PC-3 (cell line): ENCODE measurements at regions not wholly inside any gene's neighbourhood (a gene's known extent, or its start where the extent isn't known, plus 50 kb on each side); places are given as distances from the start of the nearest gene placed in this dataset.

Experiments
- CTCF ChIP-seq: fragments of 300-600 bp; sonication (generic); conservative IDR thresholded peaks from 2 replicates; pipeline ENCODE4 v1.5.1; 2017; ENCODE audit warnings: antibody characterized with exemption, low read depth, mild to moderate bottlenecking, low read length
- EZH2phosphoT487 ChIP-seq: fragments of 300-600 bp; sonication (generic); IDR thresholded peaks from 2 replicates; pipeline ENCODE4 v1.6.1; 2018; ENCODE audit warnings: mild to moderate bottlenecking, antibody characterized with exemption, low read length, borderline replicate concordance

- TF ChIP-seq CTCF (no peak), EZH2phosphoT487 (no peak)
Measured at GRCh38 chr15:87562203-87562602, 694.3 kb downstream of the NTRK3 start.
